GM11168 (cell line): ENCODE measurements at regions not wholly inside any gene's neighbourhood (a gene's known extent, or its start where the extent isn't known, plus 50 kb on each side); places are given as distances from the start of the nearest gene placed in this dataset.

Experiments
- in situ Hi-C: fragments of 300-500 bp; cut with MboI; formaldehyde crosslinking; loops from one replicate; pipeline ENCODE4 v1.12.0; 2022; ENCODE audit warnings: low sequenced_read_pairs; ENCODE audit not compliant: unreplicated experiment

- in situ Hi-C loops = no loop called here
Measured at GRCh38 chr22:48053486-48053885, 1291.0 kb downstream of the TBC1D22A start.

GRCh38 chr22:48052621-48052890 lies 1290.1 kb downstream of the TBC1D22A start:
- in situ Hi-C loops = no loop called here

- in situ Hi-C loops = no loop called here
Measured at GRCh38 chr22:48051796-48052620, 1289.6 kb downstream of the TBC1D22A start.

- in situ Hi-C loops = no loop called here
Measured at GRCh38 chr22:48050836-48051235, 1288.4 kb downstream of the TBC1D22A start.

- in situ Hi-C loops = no loop called here
Measured at GRCh38 chr22:48049116-48049515, 1286.7 kb downstream of the TBC1D22A start.

GRCh38 chr22:48047722-48048500 lies 1285.5 kb downstream of the TBC1D22A start:
- in situ Hi-C loops = no loop called here

- in situ Hi-C loops = no loop called here
Measured at GRCh38 chr22:48045369-48045768, 1282.9 kb downstream of the TBC1D22A start.

GRCh38 chr22:48044487-48045060 lies 1282.1 kb downstream of the TBC1D22A start:
- in situ Hi-C loops = no loop called here

GRCh38 chr22:48043581-48043980 lies 1281.1 kb downstream of the TBC1D22A start:
- in situ Hi-C loops = no loop called here

- in situ Hi-C loops = no loop called here
Measured at GRCh38 chr22:48042621-48043395, 1280.4 kb downstream of the TBC1D22A start.

- in situ Hi-C loops = no loop called here
Measured at GRCh38 chr22:48039326-48039725, 1276.9 kb downstream of the TBC1D22A start.

- in situ Hi-C loops = no loop called here
Measured at GRCh38 chr22:48037618-48038017, 1275.2 kb downstream of the TBC1D22A start.

GRCh38 chr22:48035897-48036296 lies 1273.4 kb downstream of the TBC1D22A start:
- in situ Hi-C loops = no loop called here

- in situ Hi-C loops = no loop called here
Measured at GRCh38 chr22:48031589-48031988, 1269.1 kb downstream of the TBC1D22A start.

GRCh38 chr22:48025096-48025495 lies 1262.6 kb downstream of the TBC1D22A start:
- in situ Hi-C loops = no loop called here

GRCh38 chr22:48021991-48022401 lies 1259.5 kb downstream of the TBC1D22A start:
- in situ Hi-C loops = no loop called here

GRCh38 chr22:48018346-48018745 lies 1255.9 kb downstream of the TBC1D22A start:
- in situ Hi-C loops = no loop called here

- in situ Hi-C loops = no loop called here
Measured at GRCh38 chr22:48015701-48016100, 1253.3 kb downstream of the TBC1D22A start.

- in situ Hi-C loops = no loop called here
Measured at GRCh38 chr22:48004936-48005335, 1242.5 kb downstream of the TBC1D22A start.

- in situ Hi-C loops = no loop called here
Measured at GRCh38 chr22:48004038-48004437, 1241.6 kb downstream of the TBC1D22A start.

- in situ Hi-C loops = no loop called here
Measured at GRCh38 chr22:48001101-48001500, 1238.7 kb downstream of the TBC1D22A start.
